ENCODE measurements at regions not wholly inside any gene's neighbourhood (a gene's known extent, or its start where the extent isn't known, plus 50 kb on each side); places are given as distances from the start of the nearest gene placed in this dataset.

DNA sequence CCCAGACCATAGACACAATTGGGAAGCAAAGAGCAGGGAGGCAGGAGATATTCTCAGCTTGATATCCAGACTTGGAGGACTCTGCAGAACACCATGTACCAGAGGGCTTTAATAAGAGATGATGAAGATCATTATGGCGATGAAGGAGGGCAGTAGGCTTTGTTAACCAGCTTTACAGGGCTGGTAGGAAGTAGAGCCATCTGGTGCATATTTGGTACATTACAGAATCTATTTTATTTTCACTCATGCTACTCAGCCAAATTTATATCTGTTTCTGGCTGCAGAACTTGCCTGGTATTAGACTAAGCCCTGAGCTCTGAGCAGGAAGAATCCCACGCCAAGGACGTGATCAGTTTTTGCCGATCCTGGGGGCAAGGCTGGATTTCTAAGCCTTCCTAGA, 61.8 kb upstream of the SYT6 start:
- TF ChIP-seq POLR2A (IDR thresholded peaks at IDR 0.05), result no peak
- TF ChIP-seq, protein P1, sequence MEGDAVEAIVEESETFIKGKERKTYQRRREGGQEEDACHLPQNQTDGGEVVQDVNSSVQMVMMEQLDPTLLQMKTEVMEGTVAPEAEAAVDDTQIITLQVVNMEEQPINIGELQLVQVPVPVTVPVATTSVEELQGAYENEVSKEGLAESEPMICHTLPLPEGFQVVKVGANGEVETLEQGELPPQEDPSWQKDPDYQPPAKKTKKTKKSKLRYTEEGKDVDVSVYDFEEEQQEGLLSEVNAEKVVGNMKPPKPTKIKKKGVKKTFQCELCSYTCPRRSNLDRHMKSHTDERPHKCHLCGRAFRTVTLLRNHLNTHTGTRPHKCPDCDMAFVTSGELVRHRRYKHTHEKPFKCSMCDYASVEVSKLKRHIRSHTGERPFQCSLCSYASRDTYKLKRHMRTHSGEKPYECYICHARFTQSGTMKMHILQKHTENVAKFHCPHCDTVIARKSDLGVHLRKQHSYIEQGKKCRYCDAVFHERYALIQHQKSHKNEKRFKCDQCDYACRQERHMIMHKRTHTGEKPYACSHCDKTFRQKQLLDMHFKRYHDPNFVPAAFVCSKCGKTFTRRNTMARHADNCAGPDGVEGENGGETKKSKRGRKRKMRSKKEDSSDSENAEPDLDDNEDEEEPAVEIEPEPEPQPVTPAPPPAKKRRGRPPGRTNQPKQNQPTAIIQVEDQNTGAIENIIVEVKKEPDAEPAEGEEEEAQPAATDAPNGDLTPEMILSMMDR (IDR thresholded peaks at IDR 0.05), result no peak

All from adrenal gland (tissue), 5 donors.